GM18873 (cell line): ENCODE measurements at regions not wholly inside any gene's neighbourhood (a gene's known extent, or its start where the extent isn't known, plus 50 kb on each side); places are given as distances from the start of the nearest gene placed in this dataset.
"Not testable (repeated sequence)": the region's sequence is repeated elsewhere in the genome, so short reads cannot be mapped to it uniquely, and the experiment has no call there.

Experiments
- ATAC-seq: cut with Tn5 transposase; IDR thresholded peaks from one replicate; pipeline ENCODE4 v1.9.1; 2021; ENCODE audit warnings: mild to moderate bottlenecking, moderate library complexity, moderate number of reproducible peaks; ENCODE audit not compliant: unreplicated experiment, low FRiP score

DNA sequence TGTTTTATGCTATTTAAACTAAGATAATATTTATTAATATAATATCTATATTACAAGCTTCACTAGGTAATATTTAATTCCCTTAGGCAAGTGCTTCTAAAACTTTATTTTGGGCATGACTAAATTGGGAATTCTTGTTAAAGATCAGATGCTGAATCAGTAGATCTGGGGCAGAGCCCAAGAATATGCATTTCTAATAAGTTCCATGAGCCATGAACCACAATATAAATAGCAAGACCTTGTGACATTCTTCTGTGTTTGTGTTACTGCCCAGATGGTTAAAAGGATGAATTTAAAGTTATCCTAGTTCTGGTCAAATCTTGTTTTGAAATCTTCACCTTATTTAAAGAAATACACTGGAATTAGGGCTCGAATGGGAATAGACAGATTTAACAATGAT, 258.4 kb upstream of the CACNA2D1 start:
- ATAC-seq = no peak

DNA sequence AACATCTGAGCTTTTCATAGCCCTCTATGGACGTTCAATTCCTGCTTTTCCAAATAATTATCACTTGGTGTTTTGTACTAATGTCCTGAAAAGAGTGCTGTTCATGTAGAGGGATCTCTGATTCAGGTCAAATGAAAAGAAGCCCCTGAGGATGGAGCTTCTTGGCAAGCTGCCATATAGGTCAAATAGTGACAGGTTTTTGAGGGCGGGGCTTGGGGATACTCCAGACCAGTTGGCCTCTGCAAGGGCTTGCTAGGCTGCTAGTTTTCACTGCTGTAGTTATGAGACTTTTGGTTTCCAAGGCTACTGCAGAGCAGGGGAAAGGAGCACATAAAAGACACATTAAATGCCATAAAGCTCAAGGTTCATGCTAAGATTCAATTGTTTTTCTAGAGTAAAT, 257.2 kb upstream of the CACNA2D1 start:
- ATAC-seq = no peak

DNA sequence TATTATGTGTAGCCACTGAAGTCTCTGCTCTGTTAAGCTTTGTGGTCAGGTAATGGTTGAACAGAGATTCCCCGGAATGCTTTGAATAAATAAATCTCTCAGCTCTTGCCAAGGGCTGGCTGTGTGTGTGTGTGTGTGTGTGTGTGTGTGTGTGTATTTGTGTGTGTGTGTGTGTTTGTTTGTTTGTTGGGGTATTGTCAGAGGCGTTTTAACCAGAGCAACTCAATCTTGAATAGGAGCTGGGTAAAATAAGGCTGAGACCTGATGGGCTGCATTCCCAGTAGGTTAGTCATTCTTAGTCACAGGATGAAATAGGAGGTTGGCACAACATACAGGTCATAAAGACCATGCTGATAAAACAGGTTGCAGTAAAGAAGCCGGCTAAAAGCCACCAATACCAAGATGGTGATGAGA, 256.2 kb upstream of the CACNA2D1 start:
- ATAC-seq = no peak

DNA sequence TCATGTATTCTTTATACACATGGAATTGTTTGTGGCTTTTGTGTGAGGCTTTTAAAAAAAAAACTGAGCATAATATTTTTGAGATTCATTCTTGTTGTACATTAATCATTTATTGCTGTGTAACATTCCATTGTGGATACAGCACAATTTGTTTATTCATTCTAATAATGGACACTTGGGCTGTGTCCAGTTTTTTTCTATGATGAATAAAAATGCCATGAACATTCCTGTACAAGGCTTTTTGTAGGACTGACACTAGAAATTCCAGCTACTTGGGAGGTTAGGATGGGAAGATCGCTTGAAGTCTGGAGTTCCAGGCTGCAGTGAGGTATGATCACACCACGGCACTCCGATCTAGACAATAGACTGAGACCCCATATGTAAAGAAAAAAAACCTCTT, 254.3 kb upstream of the CACNA2D1 start:
- ATAC-seq = no peak

DNA sequence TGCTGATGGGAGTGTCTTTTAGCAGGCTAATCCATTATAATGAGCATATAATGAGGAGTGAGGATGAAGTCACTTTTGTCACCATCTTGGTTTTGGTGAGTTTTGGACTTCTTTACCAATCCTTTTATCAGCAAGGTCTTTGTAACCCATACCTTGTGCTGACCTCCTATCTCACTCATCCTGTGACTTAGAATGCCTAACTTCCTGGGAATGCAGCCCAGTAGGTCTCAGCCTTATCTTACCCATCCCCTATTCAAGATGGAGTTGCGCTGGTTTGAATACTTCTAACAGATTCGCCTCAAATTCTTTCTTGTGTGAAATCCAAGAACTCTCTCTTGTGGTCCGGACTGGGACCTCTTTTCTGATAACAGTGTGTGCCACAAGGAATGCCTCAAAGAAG, 253.1 kb upstream of the CACNA2D1 start:
- ATAC-seq = no peak

DNA sequence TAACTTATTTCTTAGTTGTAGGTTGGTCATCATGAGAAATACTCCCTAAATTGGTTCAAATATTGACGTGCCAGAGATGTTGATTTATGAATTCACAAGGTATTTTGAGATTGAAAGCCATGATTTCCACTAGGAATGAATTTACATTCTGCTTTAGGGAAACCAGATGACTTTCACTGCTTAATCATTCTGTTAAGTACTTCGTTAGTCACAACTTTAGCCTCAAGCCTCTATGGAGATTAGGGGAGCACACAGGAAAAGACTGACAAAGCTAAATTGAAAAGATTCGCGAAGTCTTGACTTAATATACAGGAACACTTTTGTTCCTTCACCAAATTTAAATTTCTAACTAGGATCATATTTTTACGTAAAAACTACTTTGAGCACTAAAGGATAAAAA, 250.4 kb upstream of the CACNA2D1 start:
- no peak for ATAC-seq

DNA sequence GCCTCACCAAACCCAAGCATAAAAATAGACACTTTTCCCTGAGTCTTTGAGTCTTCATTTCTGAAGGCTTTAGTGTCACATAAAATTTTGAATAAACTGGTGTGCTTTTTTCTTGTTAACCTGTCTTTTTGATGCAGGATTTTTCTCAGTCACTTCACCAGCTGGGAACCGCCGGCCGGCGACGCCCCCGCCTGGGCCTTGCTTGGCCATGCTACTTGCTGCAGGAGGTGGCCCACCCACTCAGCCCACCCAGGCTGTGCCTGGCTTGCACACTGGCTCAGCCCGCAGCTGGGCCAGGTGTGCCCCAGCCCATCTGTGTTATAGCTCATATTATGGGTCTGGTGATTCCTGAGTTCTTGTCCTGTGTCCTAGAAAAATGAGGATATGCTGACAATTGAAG, 247.4 kb upstream of the CACNA2D1 start:
- ATAC-seq = no peak

DNA sequence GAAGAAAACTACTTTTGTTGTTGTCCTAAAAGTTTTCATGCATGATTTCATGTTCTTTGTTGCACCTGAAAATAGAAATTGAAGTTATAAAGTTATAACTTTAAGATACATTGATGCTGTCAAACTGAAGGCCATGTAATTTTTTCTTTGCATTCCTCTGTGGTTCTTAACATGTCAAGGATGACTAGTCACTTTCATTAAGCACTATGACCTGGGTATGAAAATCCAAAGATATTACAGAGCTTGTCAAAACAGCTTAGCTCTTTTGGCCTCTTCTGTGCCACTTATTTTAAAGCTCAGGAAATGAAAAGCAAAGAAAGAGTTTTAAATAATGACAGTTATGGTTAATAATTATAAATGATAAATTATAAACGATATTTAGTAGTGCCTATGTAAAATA, 241.6 kb upstream of the CACNA2D1 start:
- ATAC-seq = no peak

DNA sequence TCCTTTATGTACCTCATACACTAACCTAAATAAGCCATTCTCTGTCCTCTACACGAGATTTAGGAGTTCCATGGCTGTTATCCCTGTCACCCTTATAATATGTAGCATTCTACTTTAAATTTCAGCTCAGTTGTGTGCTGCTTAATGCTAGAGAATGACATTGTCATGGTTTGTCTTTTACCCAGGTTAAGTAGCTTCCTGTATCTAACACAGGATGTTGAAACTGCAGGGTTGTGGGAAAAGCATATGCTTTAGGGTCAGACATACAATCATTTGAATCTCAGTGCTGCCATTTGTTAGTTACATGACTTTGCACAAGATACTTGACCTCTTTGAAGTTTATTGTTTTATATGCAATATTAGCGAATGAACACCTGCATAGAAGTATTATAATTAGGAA, 235.1 kb upstream of the CACNA2D1 start:
- ATAC-seq = no peak

DNA sequence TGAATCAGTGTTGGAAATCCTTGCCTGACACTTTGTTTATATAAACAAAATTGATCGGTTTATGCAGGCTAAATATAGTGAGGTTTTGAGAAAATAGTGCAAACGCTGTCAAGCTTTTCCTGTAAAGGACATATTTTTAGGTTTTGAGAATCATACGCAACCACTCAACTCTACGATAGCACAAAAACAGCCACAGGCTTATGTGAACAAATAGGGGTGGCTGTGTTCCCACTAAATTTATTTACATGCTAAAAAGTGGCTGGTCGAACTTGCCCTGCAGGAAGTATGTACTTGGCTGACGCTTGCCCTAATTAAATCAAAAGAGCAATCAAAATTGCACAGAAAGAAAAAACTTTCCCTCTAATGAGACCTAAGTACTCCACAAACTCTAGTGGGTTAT, 234.7 kb upstream of the CACNA2D1 start:
- no peak for ATAC-seq

DNA sequence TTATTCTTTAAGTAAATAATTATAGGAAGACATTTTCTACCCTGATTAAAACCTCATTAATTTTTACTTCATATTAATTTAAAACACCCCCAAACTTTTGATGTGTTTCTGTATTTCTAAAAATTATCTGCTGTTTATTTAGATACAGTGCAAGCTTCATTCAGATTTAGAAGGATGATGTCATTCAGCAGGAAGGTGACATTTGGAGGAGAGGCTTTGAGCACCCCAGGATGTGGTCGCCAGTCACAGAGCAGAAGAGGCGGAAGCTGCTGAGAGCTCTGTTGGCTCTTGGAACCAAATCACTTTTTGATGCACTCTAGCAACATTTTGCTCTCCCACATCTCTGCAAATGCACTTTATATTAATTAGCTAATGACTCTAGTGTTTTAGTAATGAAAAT, 233.9 kb upstream of the CACNA2D1 start:
- ATAC-seq = no peak

DNA sequence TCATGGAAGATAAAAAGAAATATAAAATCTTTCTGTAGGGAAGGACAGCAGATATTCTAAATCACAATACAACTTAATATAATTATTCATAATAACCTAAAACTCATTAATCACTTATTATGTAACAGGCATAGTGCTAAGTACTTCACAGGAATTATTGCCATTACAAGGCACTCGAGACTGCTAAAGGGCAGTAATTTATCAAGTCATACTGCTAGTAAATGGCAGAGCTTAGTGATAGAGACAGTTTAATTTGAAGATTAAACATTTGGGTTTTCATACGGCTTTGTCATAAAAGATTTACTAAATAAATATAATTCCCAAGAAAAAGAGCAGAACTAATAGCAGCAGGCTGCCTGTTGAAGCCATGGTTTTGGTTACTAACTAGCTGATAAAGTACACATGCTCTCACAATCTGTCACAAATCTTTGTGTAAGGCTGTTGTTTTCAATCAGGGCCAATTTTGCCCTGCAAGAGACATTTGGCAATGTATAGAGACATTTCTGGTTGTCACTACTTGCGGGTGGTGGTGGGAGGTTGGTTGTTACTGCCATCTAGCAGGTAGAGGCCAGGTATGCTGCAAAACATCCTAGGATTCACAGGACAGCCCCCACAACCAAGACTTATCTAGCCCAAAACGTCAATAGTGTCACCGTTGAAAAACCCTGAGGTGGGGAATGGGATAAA, 233.3 kb upstream of the CACNA2D1 start:
- ATAC-seq = no peak

DNA sequence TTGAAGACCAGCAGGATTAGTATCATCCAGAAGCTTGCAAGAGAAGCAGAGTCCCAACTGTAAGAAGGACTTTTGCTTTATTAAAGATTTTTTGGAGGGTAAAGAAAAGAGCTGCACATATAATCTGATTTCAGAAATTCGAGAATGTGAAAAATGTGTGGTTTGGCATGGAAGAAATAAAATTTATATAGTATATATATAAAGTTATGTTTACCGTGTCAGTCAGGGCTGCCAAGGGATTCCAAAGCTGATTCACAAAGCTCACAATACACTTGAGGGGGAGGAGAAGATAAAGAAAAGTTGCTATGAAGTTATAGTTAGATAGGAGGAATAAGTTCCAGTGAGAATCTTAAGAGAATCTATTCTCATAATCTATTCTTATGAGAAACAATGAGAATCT, 231.8 kb upstream of the CACNA2D1 start:
- ATAC-seq = no peak

DNA sequence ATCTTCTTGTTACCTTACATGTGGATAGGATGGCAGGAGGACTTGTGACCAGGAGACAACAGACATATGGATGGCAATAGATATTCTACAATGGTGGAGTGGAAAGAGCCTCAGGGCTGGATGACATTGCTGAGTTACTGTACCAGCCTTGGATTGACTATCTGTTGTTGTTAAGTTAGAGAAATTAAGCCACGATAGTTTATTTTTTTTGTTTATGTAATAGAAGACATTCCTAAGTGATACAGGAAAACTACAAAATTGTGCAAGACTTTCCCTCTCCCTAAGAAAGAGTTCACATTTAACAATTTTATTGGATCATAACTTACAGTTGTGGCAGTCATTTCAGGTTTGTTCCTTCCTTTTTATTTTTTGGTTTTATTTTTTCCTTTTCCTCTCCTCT, 230.7 kb upstream of the CACNA2D1 start:
- no peak for ATAC-seq

DNA sequence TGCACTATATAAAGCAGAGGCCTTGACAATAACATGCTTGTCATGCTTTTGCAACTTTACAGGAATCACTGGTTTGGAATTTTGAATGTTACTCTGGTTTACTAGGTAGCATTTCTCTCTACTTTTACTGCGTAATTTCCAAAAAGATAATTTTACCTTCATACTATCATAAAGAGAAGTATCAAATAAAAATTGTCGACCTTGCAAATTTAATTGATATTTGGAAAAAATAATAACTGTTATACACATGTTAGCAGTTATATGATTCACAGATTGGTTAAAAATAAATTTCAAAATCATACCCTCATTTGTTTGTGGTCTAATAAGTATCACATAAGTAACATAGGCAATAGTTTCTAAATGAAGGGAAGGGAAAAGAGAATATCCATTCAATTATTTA, 228.5 kb upstream of the CACNA2D1 start:
- ATAC-seq = no peak

DNA sequence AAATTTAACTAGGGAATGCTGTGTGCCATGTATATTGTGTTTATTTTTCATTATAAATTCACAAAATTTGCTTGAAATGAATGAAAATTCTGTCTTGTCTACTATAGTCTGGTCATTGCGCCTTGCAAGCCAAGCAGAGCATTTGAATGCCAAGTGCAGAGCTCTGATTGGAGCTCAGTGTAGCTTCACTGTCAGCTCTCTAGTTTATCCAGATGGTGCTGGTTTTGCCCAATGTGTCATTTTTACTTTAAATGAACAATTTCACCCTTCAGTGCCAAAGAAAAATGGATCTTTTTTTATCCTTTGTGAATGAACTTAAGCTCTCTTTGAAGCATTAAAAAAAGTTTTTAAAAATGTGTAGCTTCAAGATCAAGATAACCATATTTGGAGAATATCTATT, 225.6 kb upstream of the CACNA2D1 start:
- no peak for ATAC-seq

DNA sequence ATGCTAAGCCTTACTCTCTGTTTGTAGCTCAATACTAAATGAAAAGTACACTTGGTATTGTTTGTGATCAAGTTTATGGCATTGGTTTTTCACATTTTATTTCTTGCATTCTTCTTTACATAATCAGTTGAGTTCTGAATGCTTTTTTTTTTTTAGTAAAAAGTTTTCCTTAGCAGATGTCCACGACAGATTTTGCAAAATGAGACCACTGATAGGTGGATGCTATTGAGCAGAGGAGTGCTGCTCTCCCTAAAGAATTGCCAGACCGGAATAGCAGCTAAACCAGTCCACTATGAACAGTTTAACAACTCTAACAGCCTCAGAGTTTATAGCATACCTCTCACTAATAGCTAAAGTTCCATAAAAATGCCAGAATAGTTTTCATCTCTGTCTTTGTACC, 225.1 kb upstream of the CACNA2D1 start:
- no peak for ATAC-seq

DNA sequence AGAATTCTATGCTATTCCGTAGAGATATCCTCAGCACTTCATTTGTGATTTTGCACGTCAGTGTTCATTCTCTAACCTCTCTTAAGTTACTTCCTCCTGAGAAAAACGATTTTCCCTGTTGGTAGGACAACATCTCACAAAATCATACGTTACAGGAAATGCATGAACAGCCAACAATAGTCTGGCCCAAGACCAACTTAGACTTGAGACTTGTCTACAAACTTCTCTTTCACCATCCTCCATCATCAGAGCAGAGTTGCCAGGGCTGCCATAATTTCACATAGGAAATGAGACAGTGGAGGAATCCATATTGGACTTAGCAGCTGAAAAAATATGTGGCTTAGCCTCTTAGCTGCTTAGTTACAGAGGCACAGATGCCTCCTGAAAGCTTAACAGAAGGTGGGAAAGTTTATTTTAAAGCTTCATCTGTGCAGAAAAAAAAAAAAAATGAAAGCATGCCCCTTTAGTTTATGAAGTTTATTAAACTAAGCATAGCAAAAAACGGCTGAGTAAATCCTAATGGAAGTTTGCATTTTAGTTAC, 222.5 kb upstream of the CACNA2D1 start:
- no peak for ATAC-seq

DNA sequence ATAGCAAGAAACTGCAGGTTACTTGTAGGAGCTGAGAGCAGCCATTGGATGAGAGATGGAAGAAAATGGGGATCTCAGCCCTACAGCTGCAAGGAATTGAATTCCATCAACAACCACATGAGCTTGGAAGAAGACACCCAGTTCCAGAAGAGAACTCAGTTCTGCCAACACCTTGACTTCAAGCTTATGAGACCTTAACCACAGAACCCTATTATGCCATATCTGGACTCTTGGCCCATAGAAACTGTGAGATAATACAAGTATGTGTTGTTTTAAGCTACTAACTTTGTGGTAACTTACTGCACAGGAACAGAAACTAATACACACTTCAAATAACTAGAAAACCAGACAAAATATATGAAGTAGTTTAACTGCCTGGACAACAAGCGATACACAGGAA, 212.4 kb upstream of the CACNA2D1 start:
- no peak for ATAC-seq

DNA sequence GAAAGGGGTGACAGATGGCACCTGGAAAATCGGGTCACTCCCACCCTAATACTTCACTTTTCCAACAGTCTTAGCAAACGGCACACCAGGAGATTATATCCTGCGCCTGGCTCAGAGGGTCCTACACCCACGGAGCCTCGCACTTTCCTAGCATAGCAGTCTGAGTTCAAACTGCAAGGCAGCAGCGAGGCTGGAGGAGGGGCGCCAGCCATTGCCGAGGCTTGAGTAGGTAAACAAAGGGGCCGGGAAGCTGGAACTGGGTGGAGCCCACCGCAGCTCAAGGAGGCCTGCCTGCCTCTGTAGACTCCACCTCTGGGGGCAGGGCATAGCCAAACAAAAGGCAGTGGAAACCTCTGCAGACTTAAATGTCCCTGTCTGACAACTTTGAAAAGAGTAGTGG, 206.5 kb upstream of the CACNA2D1 start:
- ATAC-seq = not testable (repeated sequence)

DNA sequence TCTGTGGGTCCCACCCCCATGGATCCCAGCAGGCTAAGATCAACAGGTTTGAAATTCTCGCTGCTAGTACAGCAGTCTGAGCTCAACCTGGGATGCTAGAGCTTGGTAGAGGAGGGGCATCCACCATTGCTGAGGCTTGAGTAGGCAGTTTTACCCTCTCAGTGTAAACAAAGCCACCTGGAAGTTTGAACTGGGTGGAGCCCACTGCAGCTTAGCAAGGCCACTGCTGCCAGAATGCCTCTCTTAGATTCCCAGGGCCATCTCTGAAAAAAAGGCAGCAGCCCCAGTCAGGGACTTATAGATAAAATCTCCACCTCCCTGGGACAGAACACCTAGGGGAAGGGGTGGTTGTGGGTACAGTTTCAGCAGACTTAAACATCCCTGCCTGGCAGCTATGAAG, 190.0 kb upstream of the CACNA2D1 start:
- ATAC-seq = no peak

DNA sequence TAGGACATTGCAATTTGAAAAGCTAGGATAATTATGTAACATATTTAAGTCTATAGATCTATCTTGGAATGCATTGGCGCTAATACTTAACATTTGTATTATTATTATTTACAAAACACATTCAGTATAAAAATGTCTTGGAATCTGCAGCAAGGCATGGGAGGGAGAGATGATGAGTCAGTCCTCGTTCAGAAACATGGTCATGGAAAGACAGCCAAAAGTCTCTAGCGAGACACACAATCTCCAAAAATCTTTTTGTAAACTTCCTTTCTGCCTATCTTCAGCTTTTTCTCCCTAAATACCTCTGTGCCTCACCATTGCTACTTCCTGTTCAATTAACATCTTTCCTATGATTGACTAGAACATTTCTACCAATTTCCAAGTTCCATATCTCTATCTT, 188.4 kb upstream of the CACNA2D1 start:
- ATAC-seq = no peak

DNA sequence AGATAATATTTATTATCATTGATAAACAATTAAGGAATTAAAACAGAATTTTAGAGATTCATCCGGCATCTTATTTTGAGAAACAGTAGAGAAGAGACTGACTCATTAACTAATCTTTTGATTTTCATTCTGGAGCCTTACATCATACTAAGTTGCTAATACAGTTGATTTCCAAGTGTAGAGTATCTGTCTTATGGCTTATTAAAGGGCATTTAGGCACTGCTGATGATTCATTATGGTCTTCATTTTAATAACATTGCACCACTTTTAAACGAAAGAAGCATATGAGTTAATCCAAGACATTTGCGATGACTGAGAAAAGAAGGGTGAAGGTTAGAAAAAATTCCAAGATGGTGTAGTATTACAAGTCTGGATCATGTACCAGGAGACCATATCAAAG, 186.0 kb upstream of the CACNA2D1 start:
- no peak for ATAC-seq
